ENCODE measurements at regions not wholly inside any gene's neighbourhood (a gene's known extent, or its start where the extent isn't known, plus 50 kb on each side); places are given as distances from the start of the nearest gene placed in this dataset.

DNA sequence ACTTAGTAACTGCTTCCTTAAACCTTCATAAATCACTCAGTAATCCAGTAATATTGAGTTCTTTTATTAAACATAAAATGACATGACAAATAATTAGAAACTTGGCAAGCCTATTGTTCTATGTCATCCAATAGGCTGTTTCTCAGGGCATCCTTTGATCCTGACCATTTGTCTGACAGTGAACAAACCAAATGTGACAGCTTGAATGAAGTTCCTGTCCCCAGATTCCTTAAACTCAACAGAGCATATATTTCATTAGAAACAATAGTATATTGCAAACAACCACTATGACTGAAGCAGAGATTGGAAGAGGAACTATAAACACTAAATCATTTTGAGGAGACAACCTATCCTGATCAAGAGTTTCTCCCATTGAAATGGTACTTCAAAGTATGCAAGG, 113.6 kb upstream of the MDFIC2 start:
- Histone ChIP-seq H3K4me1 (ENCODE audit: control insufficient read depth, insufficient read depth, low read length) (no peaks in the 10 kb centered on the region), H3K4me3 (ENCODE audit: low read length) (no peak overlapping the region), H3K27ac (ENCODE audit: low read length) (no peak overlapping the region), H3K9me3 (ENCODE audit: control insufficient read depth, low read length) (no peaks in the 10 kb centered on the region), H3K27me3 (ENCODE audit: control insufficient read depth, insufficient read depth) (no peaks in the 10 kb centered on the region)
- no peak for ATAC-seq
- intact Hi-C loops (cut with DNase I), result no loop called here
- DNase-seq, result no peak

DNA sequence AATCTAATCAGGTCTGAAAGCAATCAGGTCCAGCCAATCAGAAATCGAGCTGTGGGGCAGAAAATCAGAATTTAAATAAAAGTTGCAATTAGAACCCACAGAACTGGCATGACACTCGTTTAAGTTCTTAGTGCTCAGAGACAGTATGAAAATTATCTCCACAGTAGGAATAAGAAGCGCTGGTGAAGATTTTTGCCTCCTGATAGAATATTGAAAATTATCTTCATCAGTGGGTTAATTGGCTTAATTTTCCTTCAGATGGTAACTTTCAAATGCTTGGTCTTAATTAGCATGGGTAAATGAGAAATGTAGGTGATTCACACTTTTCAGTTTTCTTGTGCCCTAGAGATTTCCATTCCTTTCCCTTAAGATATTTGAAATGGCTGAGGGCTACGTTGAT, 109.1 kb upstream of the MDFIC2 start:
- DNase-seq (no peak), ATAC-seq (no peak)
- Histone ChIP-seq H3K9me3 (ENCODE audit: control insufficient read depth, low read length) (no peaks in the 10 kb centered on the region), H3K4me1 (ENCODE audit: control insufficient read depth, insufficient read depth, low read length) (no peaks in the 10 kb centered on the region), H3K4me3 (ENCODE audit: low read length) (no peak overlapping the region), H3K27me3 (ENCODE audit: control insufficient read depth, insufficient read depth) (no peaks in the 10 kb centered on the region), H3K27ac (ENCODE audit: low read length) (no peak overlapping the region)
- WGBS, result 79% methylated on average over 4 of the region's 4 CpGs
- intact Hi-C loops (cut with DNase I), result no loop called here

DNA sequence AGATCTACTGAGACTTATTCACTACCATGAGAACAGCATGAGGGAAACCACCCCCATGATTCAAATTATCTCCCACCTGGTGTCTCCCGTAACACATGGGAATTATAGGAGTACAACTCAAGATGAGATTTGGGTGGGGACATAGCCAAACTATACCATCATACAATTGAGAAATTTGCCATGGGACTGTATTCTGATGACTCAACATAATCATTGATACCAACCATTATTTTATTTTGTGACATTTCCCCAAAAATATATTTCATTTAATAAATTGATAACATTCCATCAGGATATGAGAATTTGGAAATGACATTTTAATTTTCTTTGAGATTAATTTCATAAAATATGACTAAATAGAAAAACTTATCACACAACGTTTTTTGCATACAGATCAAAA, 96.6 kb upstream of the MDFIC2 start:
- H3K27me3 ChIP-seq (ENCODE audit: control insufficient read depth, insufficient read depth), result no peaks in the 10 kb centered on the region
- DNase-seq (no peak), ATAC-seq (no peak)
- 78% methylated on average over 2 of the region's 2 CpGs for WGBS
- no peak overlapping the region for H3K4me3 ChIP-seq (ENCODE audit: low read length)
- H3K9me3 ChIP-seq (ENCODE audit: control insufficient read depth, low read length), result no peaks in the 10 kb centered on the region
- H3K27ac ChIP-seq (ENCODE audit: low read length), result no peak overlapping the region
- H3K4me1 ChIP-seq (ENCODE audit: control insufficient read depth, insufficient read depth, low read length), result no peaks in the 10 kb centered on the region
- intact Hi-C loops (cut with DNase I), result no loop called here

DNA sequence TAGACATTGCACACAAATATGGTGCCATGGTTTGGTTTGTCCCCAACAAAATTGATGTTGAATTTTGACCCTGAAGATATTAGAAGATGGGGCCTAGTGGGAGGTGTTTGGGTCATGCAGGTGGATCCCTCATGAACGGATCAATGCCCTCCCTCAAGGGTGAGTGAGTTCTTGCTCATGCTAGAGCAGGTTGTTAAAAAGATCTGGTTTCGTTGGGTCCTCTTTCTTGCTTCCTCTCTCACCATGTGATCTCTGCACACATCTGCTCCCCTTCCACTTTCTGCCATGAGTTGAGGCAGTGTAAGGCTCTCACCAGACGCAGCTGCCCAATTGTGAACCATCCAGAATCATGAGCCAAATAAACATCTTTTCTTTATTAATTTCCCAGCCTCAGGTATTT, 87.8 kb upstream of the MDFIC2 start:
- Histone ChIP-seq H3K4me1 (ENCODE audit: control insufficient read depth, insufficient read depth, low read length) (no peaks in the 10 kb centered on the region), H3K27me3 (ENCODE audit: control insufficient read depth, insufficient read depth) (no peaks in the 10 kb centered on the region), H3K27ac (ENCODE audit: low read length) (no peak overlapping the region), H3K9me3 (ENCODE audit: control insufficient read depth, low read length) (no peaks in the 10 kb centered on the region), H3K4me3 (ENCODE audit: low read length) (no peak overlapping the region)
- intact Hi-C loops (cut with DNase I), result no loop called here
- 85% methylated on average over 3 of the region's 3 CpGs for WGBS
- DNase-seq (no peak), ATAC-seq (no peak)

DNA sequence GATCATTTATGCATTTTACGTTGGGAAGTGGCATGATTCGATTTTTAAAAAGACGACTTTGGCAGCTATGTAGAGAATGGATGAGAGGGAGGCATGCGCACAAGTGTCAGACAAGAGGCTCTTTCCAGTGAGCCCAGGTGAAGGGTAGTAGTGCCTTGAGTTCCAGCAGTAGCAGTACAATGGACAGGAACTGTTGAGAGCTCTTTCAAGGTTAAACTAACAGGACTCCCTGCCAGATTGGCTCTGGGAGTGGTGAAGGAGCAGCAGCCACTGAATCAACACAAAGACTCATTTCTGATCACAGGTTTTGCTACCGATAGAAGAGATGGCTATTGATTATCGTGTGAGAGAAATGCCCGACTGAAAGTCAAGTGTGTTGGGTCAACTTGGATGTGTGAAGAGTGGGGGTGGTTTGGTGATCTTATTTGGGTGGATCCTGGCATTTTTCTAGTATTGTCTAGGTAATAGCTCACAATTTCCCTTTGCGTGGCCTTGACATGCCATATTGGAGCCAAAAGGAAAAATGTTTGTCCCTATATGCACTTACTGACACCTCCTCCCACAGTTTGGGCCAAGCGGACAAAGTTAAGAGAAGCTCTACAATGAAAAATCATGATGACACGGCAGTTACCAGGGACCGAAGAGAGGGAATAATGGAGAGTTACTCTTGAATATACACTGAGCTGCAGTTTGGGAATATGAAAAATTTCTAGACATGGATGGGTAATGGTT, 81.6 kb upstream of the MDFIC2 start:
- ATAC-seq (no peak), DNase-seq (no peak)
- Histone ChIP-seq H3K4me3 (ENCODE audit: low read length) (no peak overlapping the region), H3K4me1 (ENCODE audit: control insufficient read depth, insufficient read depth, low read length) (no peaks in the 10 kb centered on the region), H3K27me3 (ENCODE audit: control insufficient read depth, insufficient read depth) (no peaks in the 10 kb centered on the region), H3K27ac (ENCODE audit: low read length) (no peak overlapping the region), H3K9me3 (ENCODE audit: control insufficient read depth, low read length) (no peaks in the 10 kb centered on the region)
- 92% methylated on average over 11 of the region's 11 CpGs for WGBS
- intact Hi-C loops (cut with DNase I), result no loop called here

DNA sequence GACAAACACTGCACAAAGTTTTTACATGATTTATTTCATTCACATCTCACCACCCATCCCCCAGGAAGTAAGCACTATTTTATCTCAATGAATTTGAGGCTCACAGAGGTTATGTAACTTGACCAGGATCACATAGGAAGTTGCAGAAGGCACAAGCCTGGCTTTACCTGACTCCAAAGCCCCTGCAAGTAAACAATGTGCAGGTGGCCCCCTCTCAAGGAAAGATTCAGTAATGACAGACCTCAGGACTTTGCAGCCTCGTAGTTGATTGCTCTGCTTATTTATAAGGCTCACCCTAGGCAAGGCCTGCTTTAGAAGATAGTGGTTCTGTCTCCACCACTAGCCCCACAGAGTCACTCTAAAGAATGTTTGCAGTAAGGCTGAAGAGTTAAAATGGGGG, 79.8 kb upstream of the MDFIC2 start:
- ATAC-seq (no peak), DNase-seq (no peak)
- no peak overlapping the region for H3K27ac ChIP-seq (ENCODE audit: low read length)
- H3K4me1 ChIP-seq (ENCODE audit: control insufficient read depth, insufficient read depth, low read length), result no peaks in the 10 kb centered on the region
- H3K9me3 ChIP-seq (ENCODE audit: control insufficient read depth, low read length), result no peaks in the 10 kb centered on the region
- no peaks in the 10 kb centered on the region for H3K27me3 ChIP-seq (ENCODE audit: control insufficient read depth, insufficient read depth)
- WGBS, result 58% methylated on average over 1 of the region's 1 CpG
- no peak overlapping the region for H3K4me3 ChIP-seq (ENCODE audit: low read length)
- intact Hi-C loops (cut with DNase I), result no loop called here

DNA sequence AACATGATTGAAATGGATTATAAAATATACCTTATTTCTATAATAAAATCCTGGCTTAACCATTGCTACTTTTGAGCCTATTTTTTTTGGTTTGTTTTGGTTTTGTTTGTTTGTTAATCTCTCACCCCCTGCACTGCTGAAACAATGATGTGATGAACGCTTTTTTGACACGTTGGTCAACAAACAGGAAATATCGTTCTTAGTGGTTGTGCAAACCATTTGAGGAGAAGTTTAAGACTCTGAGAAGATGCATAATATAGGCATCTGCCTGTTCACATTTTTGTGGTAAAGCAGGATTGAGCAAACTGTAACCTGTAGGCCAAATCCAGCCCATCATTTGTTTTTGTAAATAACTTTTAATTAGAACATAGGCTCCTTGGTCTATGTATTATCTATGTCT, 75.5 kb upstream of the MDFIC2 start:
- no peaks in the 10 kb centered on the region for H3K9me3 ChIP-seq (ENCODE audit: control insufficient read depth, low read length)
- intact Hi-C loops (cut with DNase I), result no loop called here
- no peaks in the 10 kb centered on the region for H3K27me3 ChIP-seq (ENCODE audit: control insufficient read depth, insufficient read depth)
- no peaks in the 10 kb centered on the region for H3K4me1 ChIP-seq (ENCODE audit: control insufficient read depth, insufficient read depth, low read length)
- no peak for ATAC-seq
- H3K27ac ChIP-seq (ENCODE audit: low read length), result no peak overlapping the region
- 83% methylated on average over 3 of the region's 3 CpGs for WGBS
- no peak for DNase-seq
- H3K4me3 ChIP-seq (ENCODE audit: low read length), result no peak overlapping the region

DNA sequence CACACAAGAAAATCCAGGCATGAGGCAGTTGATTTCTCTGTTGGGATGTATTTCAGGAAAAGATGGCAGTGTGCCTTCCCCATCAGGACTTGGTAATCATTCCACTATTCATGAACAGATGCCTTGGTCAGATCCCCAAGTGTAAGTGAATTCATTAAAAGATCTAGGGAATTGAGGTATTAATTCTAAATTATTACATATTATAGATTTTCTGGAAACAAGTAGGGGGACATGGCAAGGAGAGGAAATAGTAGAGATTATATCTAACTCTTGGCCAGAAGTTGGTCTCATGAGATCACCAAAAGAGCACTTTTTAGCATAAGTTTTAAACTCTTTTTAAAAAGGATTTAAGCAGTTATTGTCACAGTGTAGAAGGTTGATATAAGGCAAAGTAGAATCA, 74.4 kb upstream of the MDFIC2 start:
- Histone ChIP-seq H3K4me1 (ENCODE audit: control insufficient read depth, insufficient read depth, low read length) (no peaks in the 10 kb centered on the region), H3K27me3 (ENCODE audit: control insufficient read depth, insufficient read depth) (no peaks in the 10 kb centered on the region), H3K4me3 (ENCODE audit: low read length) (no peak overlapping the region), H3K9me3 (ENCODE audit: control insufficient read depth, low read length) (no peaks in the 10 kb centered on the region), H3K27ac (ENCODE audit: low read length) (no peak overlapping the region)
- intact Hi-C loops (cut with DNase I), result no loop called here
- no peak for ATAC-seq
- DNase-seq, result no peak

DNA sequence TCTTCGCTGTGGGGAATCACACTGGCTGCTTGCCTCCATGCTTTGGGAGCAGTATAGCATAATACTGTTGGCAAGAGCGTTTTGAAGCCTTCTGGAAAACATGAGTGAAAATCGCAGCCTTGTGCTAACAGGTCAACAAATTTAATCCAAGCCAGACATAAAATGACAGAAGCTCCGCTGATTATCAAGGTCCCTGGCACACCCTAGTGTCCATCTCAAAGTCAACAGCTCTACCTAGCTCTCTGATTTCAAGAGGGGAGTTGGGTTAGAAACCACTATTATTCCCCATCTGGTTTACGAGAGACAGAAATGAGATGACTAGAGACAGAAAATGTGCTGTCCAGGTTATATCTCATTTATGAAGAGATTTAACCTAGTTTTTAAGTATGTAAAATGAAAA, 73.6 kb upstream of the MDFIC2 start:
- Histone ChIP-seq H3K27me3 (ENCODE audit: control insufficient read depth, insufficient read depth) (no peaks in the 10 kb centered on the region), H3K27ac (ENCODE audit: low read length) (no peak overlapping the region), H3K4me1 (ENCODE audit: control insufficient read depth, insufficient read depth, low read length) (no peaks in the 10 kb centered on the region), H3K9me3 (ENCODE audit: control insufficient read depth, low read length) (no peaks in the 10 kb centered on the region), H3K4me3 (ENCODE audit: low read length) (no peak overlapping the region)
- WGBS, result 68% methylated on average over 5 of the region's 5 CpGs
- intact Hi-C loops (cut with DNase I), result no loop called here
- ATAC-seq (no peak), DNase-seq (no peak)

DNA sequence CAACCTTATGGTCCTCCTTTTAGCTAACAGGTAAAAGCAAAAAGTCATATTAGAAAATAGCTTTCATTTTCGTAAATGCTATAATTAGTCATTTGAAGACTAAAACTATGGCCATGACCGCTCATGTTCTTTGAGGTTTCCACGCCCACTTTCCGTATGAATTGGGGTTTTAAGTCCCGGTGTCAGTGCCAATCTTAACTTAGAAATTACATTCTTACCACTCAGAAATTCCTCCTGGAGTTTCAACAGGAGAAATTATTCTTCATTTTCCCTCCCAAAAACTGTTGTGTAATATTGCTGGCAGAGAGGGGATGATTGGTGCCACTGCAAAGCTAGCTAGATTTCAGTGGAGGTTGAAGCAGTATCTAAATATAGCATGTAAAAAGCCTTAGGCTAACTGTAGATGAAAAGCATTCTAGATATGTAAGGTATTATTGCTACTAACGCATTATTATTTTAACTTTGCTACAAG, 71.0 kb upstream of the MDFIC2 start:
- H3K4me3 ChIP-seq (ENCODE audit: low read length), result no peak overlapping the region
- 81% methylated on average over 6 of the region's 6 CpGs for WGBS
- H3K27me3 ChIP-seq (ENCODE audit: control insufficient read depth, insufficient read depth), result no peaks in the 10 kb centered on the region
- H3K9me3 ChIP-seq (ENCODE audit: control insufficient read depth, low read length), result no peaks in the 10 kb centered on the region
- H3K27ac ChIP-seq (ENCODE audit: low read length), result no peak overlapping the region
- intact Hi-C loops (cut with DNase I), result no loop called here
- no peaks in the 10 kb centered on the region for H3K4me1 ChIP-seq (ENCODE audit: control insufficient read depth, insufficient read depth, low read length)
- DNase-seq, result no peak
- no peak for ATAC-seq

DNA sequence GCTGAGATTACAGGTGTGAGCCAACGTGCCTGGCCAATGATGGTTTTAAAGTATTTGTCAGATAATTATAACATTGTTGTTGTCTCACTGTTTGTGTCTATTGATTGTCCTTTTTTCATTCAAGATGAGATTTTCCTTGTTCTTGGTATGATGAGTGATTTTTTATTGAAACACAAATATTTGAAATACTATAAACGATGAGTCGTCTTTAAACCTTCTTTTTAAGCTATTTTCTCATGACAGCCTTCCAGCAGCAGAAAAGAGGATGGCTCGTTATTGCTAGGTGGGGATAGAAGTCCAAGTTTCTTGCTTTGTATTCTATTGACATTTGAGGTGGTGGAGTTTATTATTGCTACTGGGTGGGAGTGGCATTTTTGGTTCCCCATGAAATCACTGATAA, 61.7 kb upstream of the MDFIC2 start:
- Histone ChIP-seq H3K27ac (ENCODE audit: low read length) (no peak overlapping the region), H3K9me3 (ENCODE audit: control insufficient read depth, low read length) (no peaks in the 10 kb centered on the region), H3K4me3 (ENCODE audit: low read length) (no peak overlapping the region), H3K4me1 (ENCODE audit: control insufficient read depth, insufficient read depth, low read length) (no peaks in the 10 kb centered on the region), H3K27me3 (ENCODE audit: control insufficient read depth, insufficient read depth) (no peaks in the 10 kb centered on the region)
- WGBS, result 83% methylated on average over 4 of the region's 4 CpGs
- no peak for ATAC-seq
- DNase-seq, result no peak
- intact Hi-C loops (cut with DNase I), result no loop called here
